Vagina (tissue), 2 donors: ENCODE measurements at regions not wholly inside any gene's neighbourhood (a gene's known extent, or its start where the extent isn't known, plus 50 kb on each side); places are given as distances from the start of the nearest gene placed in this dataset.

Experiments
- POLR2A ChIP-seq, 2 donors: fragments of 450-650 bp; IDR thresholded peaks; one replicate each; pipeline ENCODE4 v1.6.1; 2017; ENCODE audit warnings: antibody characterized with exemption in 2 of 2, mild to moderate bottlenecking in 2 of 2, moderate library complexity in 2 of 2
- TF ChIP-seq, protein P1 (sequence below), 3 experiments: fragments of 450-650 bp in 2 of 3; fragments of 200-600 bp in 1 of 3; sonication (generic) in 1 of 3; IDR thresholded peaks; one replicate each; pipeline ENCODE4 v1.5.1; 2017 to 2019; ENCODE audit warnings: antibody characterized with exemption in 3 of 3, mild to moderate bottlenecking in 2 of 3, moderate library complexity in 2 of 3

DNA sequence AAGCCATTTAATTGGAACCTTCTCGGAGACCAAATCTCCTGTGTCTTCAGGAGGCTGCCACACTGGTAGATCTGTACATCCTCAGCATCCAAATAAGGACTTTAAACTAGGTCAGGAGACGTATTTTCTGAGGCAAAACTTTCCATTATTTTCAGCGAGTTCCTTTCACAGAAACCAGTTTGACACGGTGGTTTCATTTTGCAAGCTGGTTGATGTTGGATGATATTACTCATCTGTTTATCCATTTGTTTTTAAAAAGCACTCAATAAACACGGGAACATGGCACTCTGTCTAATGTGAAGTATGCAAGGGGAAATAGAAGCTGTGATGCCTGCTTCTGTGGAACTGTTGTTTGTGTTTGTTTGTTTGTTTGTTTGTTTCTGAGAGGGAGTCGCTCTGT lies 199.6 kb downstream of the ERCC6L2 start:
- TF ChIP-seq, protein P1, sequence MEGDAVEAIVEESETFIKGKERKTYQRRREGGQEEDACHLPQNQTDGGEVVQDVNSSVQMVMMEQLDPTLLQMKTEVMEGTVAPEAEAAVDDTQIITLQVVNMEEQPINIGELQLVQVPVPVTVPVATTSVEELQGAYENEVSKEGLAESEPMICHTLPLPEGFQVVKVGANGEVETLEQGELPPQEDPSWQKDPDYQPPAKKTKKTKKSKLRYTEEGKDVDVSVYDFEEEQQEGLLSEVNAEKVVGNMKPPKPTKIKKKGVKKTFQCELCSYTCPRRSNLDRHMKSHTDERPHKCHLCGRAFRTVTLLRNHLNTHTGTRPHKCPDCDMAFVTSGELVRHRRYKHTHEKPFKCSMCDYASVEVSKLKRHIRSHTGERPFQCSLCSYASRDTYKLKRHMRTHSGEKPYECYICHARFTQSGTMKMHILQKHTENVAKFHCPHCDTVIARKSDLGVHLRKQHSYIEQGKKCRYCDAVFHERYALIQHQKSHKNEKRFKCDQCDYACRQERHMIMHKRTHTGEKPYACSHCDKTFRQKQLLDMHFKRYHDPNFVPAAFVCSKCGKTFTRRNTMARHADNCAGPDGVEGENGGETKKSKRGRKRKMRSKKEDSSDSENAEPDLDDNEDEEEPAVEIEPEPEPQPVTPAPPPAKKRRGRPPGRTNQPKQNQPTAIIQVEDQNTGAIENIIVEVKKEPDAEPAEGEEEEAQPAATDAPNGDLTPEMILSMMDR (IDR thresholded peaks at IDR 0.05) = no peak
- no peak for TF ChIP-seq POLR2A (IDR thresholded peaks at IDR 0.05)
